Spleen (tissue), 7 donors: ENCODE measurements at regions not wholly inside any gene's neighbourhood (a gene's known extent, or its start where the extent isn't known, plus 50 kb on each side); places are given as distances from the start of the nearest gene placed in this dataset.

Source experiments
- POLR2A ChIP-seq, 3 donors: fragments of 450-650 bp; IDR thresholded peaks; one replicate each; pipeline ENCODE4 v1.5.1; 2017; ENCODE audit warnings: antibody characterized with exemption in 3 of 3, mild to moderate bottlenecking in 1 of 3
- TF ChIP-seq, protein P1 (sequence below), 11 experiments: fragments of 200-600 bp in 7 of 11; fragments of 450-650 bp in 4 of 11; sonication (generic) in 4 of 11; IDR thresholded peaks in 8 of 11; conservative IDR thresholded peaks in 3 of 11; 1 replicate in 7 of 11; 2 replicates in 4 of 11; pipeline versions ENCODE4 v1.4.0 to v1.8.0; 2016 to 2021; ENCODE audit warnings: antibody characterized with exemption in 11 of 11, inconsistent platforms in 4 of 11, mild to moderate bottlenecking in 1 of 11
- donor health status: DM: no; HTN: no; CAD: no; lungs with moderate emphysema.
- donor health status: DM: no; HTN: no; CAD: no.
- donor health status: DM: no; HTN: no; CAD: no.

DNA sequence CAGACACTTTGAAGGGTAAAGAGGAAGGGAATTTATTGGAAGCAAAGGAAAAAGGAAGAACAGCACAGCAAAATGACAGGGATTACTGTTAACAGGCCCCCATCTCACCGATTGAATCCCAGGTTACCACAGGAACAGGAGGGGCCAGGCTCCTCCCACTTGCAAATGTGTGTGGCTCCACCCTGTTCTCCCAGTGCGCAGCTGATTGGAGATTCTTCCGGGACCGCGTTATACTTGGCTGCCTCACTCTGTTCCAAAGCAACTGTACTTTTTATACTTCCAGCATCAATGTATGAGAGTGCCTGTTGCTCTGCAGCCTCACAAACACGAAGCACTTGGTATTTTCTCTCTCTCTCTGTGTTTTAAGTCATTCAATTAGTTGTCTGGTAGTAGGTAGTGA lies 273.6 kb upstream of the MDGA2 start:
- TF ChIP-seq, protein P1, sequence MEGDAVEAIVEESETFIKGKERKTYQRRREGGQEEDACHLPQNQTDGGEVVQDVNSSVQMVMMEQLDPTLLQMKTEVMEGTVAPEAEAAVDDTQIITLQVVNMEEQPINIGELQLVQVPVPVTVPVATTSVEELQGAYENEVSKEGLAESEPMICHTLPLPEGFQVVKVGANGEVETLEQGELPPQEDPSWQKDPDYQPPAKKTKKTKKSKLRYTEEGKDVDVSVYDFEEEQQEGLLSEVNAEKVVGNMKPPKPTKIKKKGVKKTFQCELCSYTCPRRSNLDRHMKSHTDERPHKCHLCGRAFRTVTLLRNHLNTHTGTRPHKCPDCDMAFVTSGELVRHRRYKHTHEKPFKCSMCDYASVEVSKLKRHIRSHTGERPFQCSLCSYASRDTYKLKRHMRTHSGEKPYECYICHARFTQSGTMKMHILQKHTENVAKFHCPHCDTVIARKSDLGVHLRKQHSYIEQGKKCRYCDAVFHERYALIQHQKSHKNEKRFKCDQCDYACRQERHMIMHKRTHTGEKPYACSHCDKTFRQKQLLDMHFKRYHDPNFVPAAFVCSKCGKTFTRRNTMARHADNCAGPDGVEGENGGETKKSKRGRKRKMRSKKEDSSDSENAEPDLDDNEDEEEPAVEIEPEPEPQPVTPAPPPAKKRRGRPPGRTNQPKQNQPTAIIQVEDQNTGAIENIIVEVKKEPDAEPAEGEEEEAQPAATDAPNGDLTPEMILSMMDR (IDR thresholded peaks at IDR 0.05 in 8 of 11, conservative IDR thresholded peaks at IDR 0.05 in 3 of 11), result no peak
- no peak for TF ChIP-seq POLR2A (IDR thresholded peaks at IDR 0.05)
